ENCODE measurements at regions not wholly inside any gene's neighbourhood (a gene's known extent, or its start where the extent isn't known, plus 50 kb on each side); places are given as distances from the start of the nearest gene placed in this dataset.

- H3K4me3 ChIP-seq (ENCODE audit: low read depth, low read length), result no peak overlapping the region
- peaks cover 33% of the 10 kb centered on the region for H3K4me1 ChIP-seq (ENCODE audit: control insufficient read depth, insufficient read depth, low read length)
- no peaks in the 10 kb centered on the region for H3K27me3 ChIP-seq (ENCODE audit: control insufficient read depth, insufficient read depth, low read length)
- no peaks in the 10 kb centered on the region for H3K9me3 ChIP-seq (ENCODE audit: control insufficient read depth, insufficient read depth, low read length)
- H3K36me3 ChIP-seq (ENCODE audit: control insufficient read depth, insufficient read depth, low read length), result no peaks in the 10 kb centered on the region
- H3K27ac ChIP-seq (ENCODE audit: low read depth, low read length), result no peak overlapping the region
- no peak overlapping the region for H3K9ac ChIP-seq (ENCODE audit: low read depth, low read length)
Measured at GRCh38 chr1:38221006-38221649, 174.5 kb upstream of the POU3F1 start.

DNA sequence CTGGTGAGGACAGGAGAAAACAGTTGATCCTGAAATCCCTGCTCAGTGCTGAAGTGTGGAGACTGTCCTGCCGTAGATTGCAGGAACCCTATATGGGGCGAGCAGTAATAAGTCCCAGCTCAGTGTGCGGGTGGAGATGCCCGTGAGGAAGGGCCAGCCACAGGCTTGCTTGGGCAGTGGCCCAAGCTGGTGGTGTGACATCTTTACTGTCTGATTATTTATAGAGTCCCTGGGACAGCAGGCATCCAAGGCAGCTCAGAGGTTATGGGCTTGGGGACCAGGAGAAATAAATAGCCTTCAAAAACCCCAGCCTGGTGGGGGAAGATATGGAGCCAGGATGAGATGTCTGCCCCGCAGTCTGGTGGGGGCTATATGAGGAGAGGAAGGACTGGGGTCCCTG lies 170.7 kb upstream of the POU3F1 start:
- no peak overlapping the region for H3K4me3 ChIP-seq (ENCODE audit: low read depth, low read length)
- H3K9ac ChIP-seq (ENCODE audit: low read depth, low read length), result no peak overlapping the region
- no peaks in the 10 kb centered on the region for H3K9me3 ChIP-seq (ENCODE audit: control insufficient read depth, insufficient read depth, low read length)
- peaks cover 23% of the 10 kb centered on the region for H3K4me1 ChIP-seq (ENCODE audit: control insufficient read depth, insufficient read depth, low read length)
- H3K36me3 ChIP-seq (ENCODE audit: control insufficient read depth, insufficient read depth, low read length), result no peaks in the 10 kb centered on the region
- H3K27me3 ChIP-seq (ENCODE audit: control insufficient read depth, insufficient read depth, low read length), result no peaks in the 10 kb centered on the region
- H3K27ac ChIP-seq (ENCODE audit: low read depth, low read length), result no peak overlapping the region

DNA sequence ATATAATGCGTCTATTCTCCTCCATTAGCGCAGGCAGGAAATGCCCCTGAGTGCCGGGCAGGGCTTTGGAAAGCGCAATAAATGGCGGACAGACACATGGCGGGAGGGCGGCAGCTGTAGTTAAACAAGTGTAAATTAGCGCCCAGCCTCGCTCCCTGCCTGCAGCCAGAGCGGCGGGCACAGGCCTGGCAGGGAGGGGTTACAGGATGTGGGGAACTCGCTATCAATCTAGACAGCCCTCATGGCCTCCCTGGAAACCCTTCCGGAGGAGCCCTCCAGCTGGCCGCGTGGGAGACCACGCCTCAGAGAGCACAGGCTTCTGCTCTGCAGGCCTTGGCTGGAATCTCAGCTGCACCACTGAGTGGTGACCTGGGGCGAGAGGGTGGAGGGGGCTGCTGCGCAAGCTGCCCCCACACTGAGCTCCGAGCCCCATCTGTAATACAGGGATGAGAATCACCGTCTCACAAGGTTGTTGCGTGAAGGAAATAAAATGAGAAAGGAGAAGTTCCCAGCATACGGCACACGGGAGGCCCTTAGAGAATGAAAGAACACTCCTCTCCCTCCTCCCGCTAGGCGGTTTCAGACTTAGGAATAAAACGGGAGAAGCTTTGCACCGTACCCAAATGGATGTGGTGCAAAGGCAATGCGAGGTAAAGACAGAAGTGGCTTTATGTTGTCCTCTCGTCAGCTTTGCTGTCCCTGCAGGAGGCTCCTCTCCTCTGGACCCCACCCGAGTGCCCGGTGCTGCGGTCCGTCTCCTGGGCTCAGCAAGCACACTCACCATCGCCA lies 167.2 kb upstream of the POU3F1 start:
- Histone ChIP-seq H3K9me3 (ENCODE audit: control insufficient read depth, insufficient read depth, low read length) (no peaks in the 10 kb centered on the region), H3K4me3 (ENCODE audit: low read depth, low read length) (no peak overlapping the region), H3K27me3 (ENCODE audit: control insufficient read depth, insufficient read depth, low read length) (no peaks in the 10 kb centered on the region), H3K9ac (ENCODE audit: low read depth, low read length) (no peak overlapping the region), H3K36me3 (ENCODE audit: control insufficient read depth, insufficient read depth, low read length) (no peaks in the 10 kb centered on the region), H3K27ac (ENCODE audit: low read depth, low read length) (no peak overlapping the region), H3K4me1 (ENCODE audit: control insufficient read depth, insufficient read depth, low read length) (no peaks in the 10 kb centered on the region)

DNA sequence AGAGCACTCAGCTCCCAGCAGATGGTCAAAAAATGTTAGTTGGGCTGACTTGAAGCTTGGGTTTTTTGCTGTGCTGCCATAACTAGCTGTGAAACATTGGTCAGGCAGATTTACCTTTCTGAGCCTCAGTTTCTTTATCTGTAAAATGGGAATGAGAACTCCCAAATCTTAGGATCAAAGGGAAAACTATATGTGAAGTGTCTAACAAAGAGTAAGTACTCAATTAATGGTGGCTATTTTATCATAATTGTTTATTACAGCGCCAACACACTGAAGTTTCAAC lies 164.2 kb upstream of the POU3F1 start:
- Histone ChIP-seq H3K27me3 (ENCODE audit: control insufficient read depth, insufficient read depth, low read length) (no peaks in the 10 kb centered on the region), H3K36me3 (ENCODE audit: control insufficient read depth, insufficient read depth, low read length) (no peaks in the 10 kb centered on the region), H3K4me3 (ENCODE audit: low read depth, low read length) (no peak overlapping the region), H3K27ac (ENCODE audit: low read depth, low read length) (no peak overlapping the region), H3K9me3 (ENCODE audit: control insufficient read depth, insufficient read depth, low read length) (no peaks in the 10 kb centered on the region), H3K4me1 (ENCODE audit: control insufficient read depth, insufficient read depth, low read length) (no peaks in the 10 kb centered on the region), H3K9ac (ENCODE audit: low read depth, low read length) (no peak overlapping the region)

DNA sequence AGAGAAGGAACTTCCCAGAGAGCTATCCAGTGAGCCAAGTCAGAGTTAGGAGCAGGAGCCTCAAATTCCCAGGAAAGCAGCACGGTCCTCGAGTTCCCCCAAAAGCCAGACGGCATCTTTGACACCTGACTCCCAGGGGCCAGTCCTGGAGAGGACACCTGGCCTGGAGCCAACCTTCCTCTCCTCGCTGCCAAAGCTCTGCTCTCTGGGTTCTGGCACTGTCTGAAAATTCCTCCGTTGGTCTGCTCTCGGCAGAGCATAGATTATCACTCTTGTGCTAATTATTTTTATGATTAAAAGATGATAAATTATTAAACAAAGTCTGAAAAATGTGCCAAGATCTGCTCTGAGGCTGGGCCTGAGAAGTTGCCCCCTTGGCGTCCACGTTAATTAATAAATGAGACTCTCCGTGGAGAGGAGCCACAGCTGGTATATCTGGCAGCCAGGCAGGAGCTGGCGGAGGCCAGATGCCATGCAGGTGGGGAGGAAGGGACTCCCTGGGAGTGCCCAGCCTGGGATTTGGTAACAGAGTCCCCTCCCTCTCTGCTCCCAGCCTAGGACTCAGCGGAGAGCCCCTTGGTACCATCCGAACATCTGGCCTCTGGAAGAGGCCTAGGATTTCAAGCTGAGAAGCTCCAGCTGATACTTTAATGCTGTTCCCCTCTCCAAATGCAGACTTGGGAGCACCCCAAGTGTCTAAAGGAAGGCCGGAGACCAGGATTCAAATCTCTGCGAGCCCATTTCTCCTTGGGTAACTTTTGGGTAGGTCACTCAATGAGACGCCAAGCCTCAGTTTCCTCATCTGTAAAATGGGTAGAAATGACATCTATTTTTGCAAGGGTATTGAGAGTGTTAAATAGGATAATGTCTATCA lies 163.7 kb upstream of the POU3F1 start:
- Histone ChIP-seq H3K27me3 (ENCODE audit: control insufficient read depth, insufficient read depth, low read length) (no peaks in the 10 kb centered on the region), H3K4me3 (ENCODE audit: low read depth, low read length) (no peak overlapping the region), H3K27ac (ENCODE audit: low read depth, low read length) (no peak overlapping the region), H3K36me3 (ENCODE audit: control insufficient read depth, insufficient read depth, low read length) (no peaks in the 10 kb centered on the region), H3K4me1 (ENCODE audit: control insufficient read depth, insufficient read depth, low read length) (no peaks in the 10 kb centered on the region), H3K9me3 (ENCODE audit: control insufficient read depth, insufficient read depth, low read length) (no peaks in the 10 kb centered on the region), H3K9ac (ENCODE audit: low read depth, low read length) (no peak overlapping the region)

- no peaks in the 10 kb centered on the region for H3K9me3 ChIP-seq (ENCODE audit: control insufficient read depth, insufficient read depth, low read length)
- no peak overlapping the region for H3K27ac ChIP-seq (ENCODE audit: low read depth, low read length)
- H3K4me1 ChIP-seq (ENCODE audit: control insufficient read depth, insufficient read depth, low read length), result no peaks in the 10 kb centered on the region
- no peak overlapping the region for H3K4me3 ChIP-seq (ENCODE audit: low read depth, low read length)
- no peaks in the 10 kb centered on the region for H3K36me3 ChIP-seq (ENCODE audit: control insufficient read depth, insufficient read depth, low read length)
- no peaks in the 10 kb centered on the region for H3K27me3 ChIP-seq (ENCODE audit: control insufficient read depth, insufficient read depth, low read length)
- no peak overlapping the region for H3K9ac ChIP-seq (ENCODE audit: low read depth, low read length)
Measured at GRCh38 chr1:38208716-38209632, 162.4 kb upstream of the POU3F1 start.

- H3K4me1 ChIP-seq (ENCODE audit: control insufficient read depth, insufficient read depth, low read length), result no peaks in the 10 kb centered on the region
- no peak overlapping the region for H3K4me3 ChIP-seq (ENCODE audit: low read depth, low read length)
- H3K9me3 ChIP-seq (ENCODE audit: control insufficient read depth, insufficient read depth, low read length), result no peaks in the 10 kb centered on the region
- H3K9ac ChIP-seq (ENCODE audit: low read depth, low read length), result no peak overlapping the region
- no peak overlapping the region for H3K27ac ChIP-seq (ENCODE audit: low read depth, low read length)
- H3K27me3 ChIP-seq (ENCODE audit: control insufficient read depth, insufficient read depth, low read length), result no peaks in the 10 kb centered on the region
- H3K36me3 ChIP-seq (ENCODE audit: control insufficient read depth, insufficient read depth, low read length), result no peaks in the 10 kb centered on the region
Measured at GRCh38 chr1:38207906-38208305, 161.3 kb upstream of the POU3F1 start.

DNA sequence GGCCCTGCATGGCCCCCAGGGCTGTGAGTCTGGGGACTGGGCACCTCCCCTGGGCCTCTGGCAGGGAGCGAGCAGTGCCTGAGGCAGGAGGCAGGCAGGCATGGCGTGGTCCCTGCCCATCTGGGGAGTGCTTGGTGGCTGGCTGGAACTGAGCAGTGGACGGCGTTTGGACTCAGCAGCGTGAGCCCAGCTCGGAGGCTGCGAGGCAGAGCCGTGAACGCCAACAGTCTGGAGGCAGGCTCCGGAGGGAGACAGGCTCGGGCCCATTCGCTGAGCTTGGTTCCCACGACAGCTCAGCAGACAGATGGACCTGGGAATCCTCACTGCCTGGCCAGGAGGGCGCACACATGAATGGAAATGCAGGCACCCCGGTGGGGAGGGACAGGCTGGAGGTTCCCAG lies 160.7 kb upstream of the POU3F1 start:
- Histone ChIP-seq H3K4me3 (ENCODE audit: low read depth, low read length) (no peak overlapping the region), H3K4me1 (ENCODE audit: control insufficient read depth, insufficient read depth, low read length) (no peaks in the 10 kb centered on the region), H3K9ac (ENCODE audit: low read depth, low read length) (no peak overlapping the region), H3K27me3 (ENCODE audit: control insufficient read depth, insufficient read depth, low read length) (no peaks in the 10 kb centered on the region), H3K36me3 (ENCODE audit: control insufficient read depth, insufficient read depth, low read length) (no peaks in the 10 kb centered on the region), H3K27ac (ENCODE audit: low read depth, low read length) (no peak overlapping the region), H3K9me3 (ENCODE audit: control insufficient read depth, insufficient read depth, low read length) (no peaks in the 10 kb centered on the region)

DNA sequence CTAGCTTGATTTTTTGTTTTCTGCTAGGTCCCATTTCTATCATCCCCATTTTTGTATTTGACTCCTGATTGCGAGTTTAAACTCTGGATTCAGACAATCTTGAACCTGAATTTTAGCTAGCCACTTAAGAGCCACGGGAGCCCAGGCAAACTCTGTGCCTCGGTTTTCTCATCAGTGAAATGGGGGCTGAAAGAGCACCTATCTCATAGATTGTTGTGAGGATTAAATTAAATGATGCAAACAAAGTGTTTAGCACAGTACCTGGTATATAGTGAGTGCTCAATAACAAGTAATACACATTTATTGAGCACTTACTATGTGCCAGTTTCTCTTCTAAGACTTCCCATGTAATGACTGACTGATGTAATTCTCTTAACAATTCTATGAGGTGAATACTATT lies 158.1 kb upstream of the POU3F1 start:
- no peak overlapping the region for H3K27ac ChIP-seq (ENCODE audit: low read depth, low read length)
- H3K36me3 ChIP-seq (ENCODE audit: control insufficient read depth, insufficient read depth, low read length), result no peaks in the 10 kb centered on the region
- no peaks in the 10 kb centered on the region for H3K4me1 ChIP-seq (ENCODE audit: control insufficient read depth, insufficient read depth, low read length)

GRCh38 chr1:38203441-38203840 lies 156.8 kb upstream of the POU3F1 start:
- no peaks in the 10 kb centered on the region for H3K4me1 ChIP-seq (ENCODE audit: control insufficient read depth, insufficient read depth, low read length)
- no peaks in the 10 kb centered on the region for H3K36me3 ChIP-seq (ENCODE audit: control insufficient read depth, insufficient read depth, low read length)
- H3K9me3 ChIP-seq (ENCODE audit: control insufficient read depth, insufficient read depth, low read length), result peaks cover 3% of the 10 kb centered on the region; the same call in 1 of the 2 replicates
- no peak overlapping the region for H3K9ac ChIP-seq (ENCODE audit: low read depth, low read length)
- no peak overlapping the region for H3K4me3 ChIP-seq (ENCODE audit: low read depth, low read length)
- no peak overlapping the region for H3K27ac ChIP-seq (ENCODE audit: low read depth, low read length)
- no peaks in the 10 kb centered on the region for H3K27me3 ChIP-seq (ENCODE audit: control insufficient read depth, insufficient read depth, low read length)

More for the DNA sequence above, 158.1 kb upstream of the POU3F1 start:
- no peak overlapping the region for H3K4me3 ChIP-seq (ENCODE audit: low read depth, low read length)
- no peak overlapping the region for H3K9ac ChIP-seq (ENCODE audit: low read depth, low read length)
- peaks cover 3% of the 10 kb centered on the region; the same call in 1 of the 2 replicates for H3K9me3 ChIP-seq (ENCODE audit: control insufficient read depth, insufficient read depth, low read length)
- no peaks in the 10 kb centered on the region for H3K27me3 ChIP-seq (ENCODE audit: control insufficient read depth, insufficient read depth, low read length)

Measured in HUES48 (cell line).